Osteocyte (in vitro differentiated cells): ENCODE measurements at regions not wholly inside any gene's neighbourhood (a gene's known extent, or its start where the extent isn't known, plus 50 kb on each side); places are given as distances from the start of the nearest gene placed in this dataset.

Experiments
- DNase-seq: peaks from one replicate; pipeline ENCODE4 v3.0.0; 2021; ENCODE audit warnings: mixed read lengths; ENCODE audit not compliant: unreplicated experiment; ENCODE audit errors: extremely low spot score
- H3K27ac Mint-ChIP-seq: one replicate; pipeline ENCODE4 v1.8.0; 2021; ENCODE audit warnings: mild to moderate bottlenecking, mixed read lengths; ENCODE audit not compliant: unreplicated experiment
- H3K27me3 Mint-ChIP-seq: one replicate; pipeline ENCODE4 v1.8.0; 2021; ENCODE audit warnings: mixed read lengths; ENCODE audit not compliant: unreplicated experiment
- H3K36me3 Mint-ChIP-seq: one replicate; pipeline ENCODE4 v1.8.0; 2021; ENCODE audit warnings: mixed read lengths; ENCODE audit not compliant: unreplicated experiment
- H3K4me1 Mint-ChIP-seq: one replicate; pipeline ENCODE4 v1.8.0; 2021; ENCODE audit warnings: mixed read lengths; ENCODE audit not compliant: unreplicated experiment
- H3K4me3 Mint-ChIP-seq: one replicate; pipeline ENCODE4 v1.8.0; 2021; ENCODE audit warnings: mild to moderate bottlenecking, moderate library complexity, mixed read lengths; ENCODE audit not compliant: unreplicated experiment
- H3K9me3 Mint-ChIP-seq: one replicate; pipeline ENCODE4 v1.8.0; 2021; ENCODE audit warnings: mixed read lengths; ENCODE audit not compliant: unreplicated experiment
- TF ChIP-seq, protein P1 (sequence below): fragments of 200-600 bp; sonication (generic); IDR thresholded peaks from 2 replicates; pipeline ENCODE4 v1.5.0; 2021; ENCODE audit warnings: antibody characterized with exemption, mild to moderate bottlenecking, moderate library complexity

DNA sequence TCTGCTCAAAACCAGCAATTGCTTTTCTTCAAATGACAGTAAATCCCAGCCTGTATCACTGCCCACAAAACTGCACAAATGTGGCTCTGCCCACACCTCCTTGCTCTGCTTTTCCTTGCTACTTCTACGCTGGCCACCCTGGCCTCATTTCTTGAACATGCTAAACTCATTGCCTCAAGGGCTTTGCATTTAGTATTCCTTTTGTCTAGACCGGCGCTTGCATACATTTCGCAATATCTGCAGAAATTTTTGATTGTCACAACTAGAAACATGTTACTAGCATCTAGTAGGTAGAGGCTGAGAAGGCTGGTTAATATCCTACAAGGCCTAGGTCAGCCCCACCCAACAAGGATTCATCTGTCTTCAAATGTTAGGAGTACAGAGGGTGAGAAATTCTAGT is 2357.8 kb downstream of the MAT2B start:
- Mint-ChIP-seq H3K27me3 (no peaks in the 10 kb centered on the region), H3K4me1 (no peaks in the 10 kb centered on the region), H3K9me3 (peaks cover 11% of the 10 kb centered on the region), H3K27ac (no peak overlapping the region), H3K4me3 (no peak overlapping the region), H3K36me3 (no peaks in the 10 kb centered on the region)
- TF ChIP-seq, protein P1, sequence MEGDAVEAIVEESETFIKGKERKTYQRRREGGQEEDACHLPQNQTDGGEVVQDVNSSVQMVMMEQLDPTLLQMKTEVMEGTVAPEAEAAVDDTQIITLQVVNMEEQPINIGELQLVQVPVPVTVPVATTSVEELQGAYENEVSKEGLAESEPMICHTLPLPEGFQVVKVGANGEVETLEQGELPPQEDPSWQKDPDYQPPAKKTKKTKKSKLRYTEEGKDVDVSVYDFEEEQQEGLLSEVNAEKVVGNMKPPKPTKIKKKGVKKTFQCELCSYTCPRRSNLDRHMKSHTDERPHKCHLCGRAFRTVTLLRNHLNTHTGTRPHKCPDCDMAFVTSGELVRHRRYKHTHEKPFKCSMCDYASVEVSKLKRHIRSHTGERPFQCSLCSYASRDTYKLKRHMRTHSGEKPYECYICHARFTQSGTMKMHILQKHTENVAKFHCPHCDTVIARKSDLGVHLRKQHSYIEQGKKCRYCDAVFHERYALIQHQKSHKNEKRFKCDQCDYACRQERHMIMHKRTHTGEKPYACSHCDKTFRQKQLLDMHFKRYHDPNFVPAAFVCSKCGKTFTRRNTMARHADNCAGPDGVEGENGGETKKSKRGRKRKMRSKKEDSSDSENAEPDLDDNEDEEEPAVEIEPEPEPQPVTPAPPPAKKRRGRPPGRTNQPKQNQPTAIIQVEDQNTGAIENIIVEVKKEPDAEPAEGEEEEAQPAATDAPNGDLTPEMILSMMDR = no peak
- DNase-seq = no peak

- TF ChIP-seq, protein P1 = no peak
- Mint-ChIP-seq H3K36me3 (no peaks in the 10 kb centered on the region), H3K4me1 (no peaks in the 10 kb centered on the region), H3K27me3 (no peaks in the 10 kb centered on the region), H3K9me3 (peaks cover 30% of the 10 kb centered on the region), H3K27ac (no peak overlapping the region), H3K4me3 (no peak overlapping the region)
- DNase-seq = no peak
Measured at GRCh38 chr5:165871291-165871690, 2365.9 kb downstream of the MAT2B start.

DNA sequence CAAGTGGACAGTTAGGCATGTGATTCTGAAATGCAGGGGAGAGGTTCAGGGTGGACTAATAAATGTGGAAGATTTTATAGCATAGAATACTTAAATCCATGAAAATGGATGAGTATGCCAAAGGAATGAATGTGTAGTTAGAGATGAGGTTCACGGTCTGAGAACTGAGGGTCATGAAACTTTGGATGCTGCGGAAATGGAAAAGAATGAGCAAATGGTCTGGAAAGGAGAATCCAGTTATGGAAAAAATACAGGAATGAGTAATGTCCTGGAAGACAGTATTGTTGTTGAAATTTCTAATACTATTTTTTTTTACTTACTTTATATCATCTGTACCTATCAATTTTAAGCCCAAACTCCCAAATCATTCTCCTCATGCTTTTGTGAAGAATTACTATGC is 2369.4 kb downstream of the MAT2B start:
- Mint-ChIP-seq H3K27ac (no peak overlapping the region), H3K27me3 (no peaks in the 10 kb centered on the region), H3K4me3 (no peak overlapping the region), H3K36me3 (no peaks in the 10 kb centered on the region), H3K9me3 (peaks cover 43% of the 10 kb centered on the region), H3K4me1 (no peaks in the 10 kb centered on the region)
- TF ChIP-seq, protein P1 = no peak
- no peak for DNase-seq

DNA sequence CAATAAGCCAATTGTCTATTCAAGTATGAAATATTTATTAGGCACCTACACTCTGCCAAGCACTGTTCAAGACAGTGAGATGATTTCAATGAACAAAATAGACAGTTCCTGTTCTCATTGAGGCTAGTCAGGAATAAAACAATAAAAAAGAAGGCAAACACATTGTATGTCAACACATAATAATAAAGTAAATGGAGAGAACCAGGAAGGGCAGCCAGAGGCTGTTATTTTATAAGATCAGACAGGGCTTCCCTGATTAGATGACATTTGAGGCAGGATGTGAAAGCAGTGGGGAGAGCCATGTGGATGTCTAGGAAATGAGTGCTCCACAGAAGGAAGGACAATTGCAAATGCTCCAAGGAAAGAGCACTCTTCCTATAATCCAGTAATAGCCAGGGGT is 2371.1 kb downstream of the MAT2B start:
- DNase-seq = no peak
- no peaks in the 10 kb centered on the region for H3K4me1 Mint-ChIP-seq
- no peaks in the 10 kb centered on the region for H3K27me3 Mint-ChIP-seq
- H3K27ac Mint-ChIP-seq = no peak overlapping the region
- peaks cover 39% of the 10 kb centered on the region for H3K9me3 Mint-ChIP-seq
- TF ChIP-seq, protein P1 = no peak
- H3K36me3 Mint-ChIP-seq = no peaks in the 10 kb centered on the region
- H3K4me3 Mint-ChIP-seq = no peak overlapping the region

- TF ChIP-seq, protein P1 = no peak
- Mint-ChIP-seq H3K27ac (no peak overlapping the region), H3K4me3 (no peak overlapping the region)
Measured at GRCh38 chr5:165877475-165877874, 2372.1 kb downstream of the MAT2B start.

More at GRCh38 chr5:165877475-165877874, 2372.1 kb downstream of the MAT2B start:
- no peaks in the 10 kb centered on the region for H3K36me3 Mint-ChIP-seq
- no peak for DNase-seq
- no peaks in the 10 kb centered on the region for H3K4me1 Mint-ChIP-seq
- H3K9me3 Mint-ChIP-seq = peaks cover 36% of the 10 kb centered on the region
- H3K27me3 Mint-ChIP-seq = no peaks in the 10 kb centered on the region
